DOHH2 (cell line): ENCODE measurements at regions not wholly inside any gene's neighbourhood (a gene's known extent, or its start where the extent isn't known, plus 50 kb on each side); places are given as distances from the start of the nearest gene placed in this dataset.

Experiments used
- H3F3A ChIP-seq: fragments of 200-600 bp; sonication (generic), shearing (Covaris generic); 2 replicates; pipeline ENCODE4 v1.6.0; 2016; ENCODE audit warnings: antibody characterized with exemption, mild to moderate bottlenecking; ENCODE audit not compliant: control insufficient read depth, insufficient read depth
- H3K27ac ChIP-seq: fragments of 200-600 bp; sonication (generic); 2 replicates; pipeline ENCODE4 v1.5.1; 2014; ENCODE audit warnings: low read depth, mild to moderate bottlenecking, low read length, moderate library complexity
- H3K27me3 ChIP-seq: fragments of 200-600 bp; sonication (generic); 2 replicates; pipeline ENCODE4 v1.6.1; 2014; ENCODE audit warnings: mild to moderate bottlenecking, low read length, mixed read lengths; ENCODE audit not compliant: control insufficient read depth
- H3K36me3 ChIP-seq: fragments of 200-600 bp; sonication (generic); 2 replicates; pipeline ENCODE4 v1.6.1; 2014; ENCODE audit warnings: mild to moderate bottlenecking, low read length, moderate library complexity, mixed read lengths; ENCODE audit not compliant: control insufficient read depth
- H3K4me1 ChIP-seq: fragments of 200-600 bp; sonication (generic); 2 replicates; pipeline ENCODE4 v1.6.1; 2014; ENCODE audit warnings: mild to moderate bottlenecking, low read length, mixed read lengths; ENCODE audit not compliant: control insufficient read depth
- H3K4me2 ChIP-seq: fragments of 200-600 bp; sonication (generic); 2 replicates; pipeline ENCODE4 v1.6.0; 2014; ENCODE audit warnings: mild to moderate bottlenecking, low read length, moderate library complexity
- H3K4me3 ChIP-seq: fragments of 200-600 bp; sonication (generic); 2 replicates; pipeline ENCODE4 v1.5.1; 2014; ENCODE audit warnings: mild to moderate bottlenecking, low read length, mixed read lengths
- H3K79me2 ChIP-seq: fragments of 200-600 bp; sonication (generic); 2 replicates; pipeline ENCODE4 v1.6.1; 2014; ENCODE audit warnings: mild to moderate bottlenecking, low read length, mixed read lengths; ENCODE audit not compliant: control insufficient read depth
- H3K9me2 ChIP-seq: fragments of 200-600 bp; sonication (generic); replicated peaks from 2 replicates; pipeline ENCODE4 v1.6.1; 2014; ENCODE audit warnings: mild to moderate bottlenecking, low read length, mixed read lengths; ENCODE audit not compliant: control insufficient read depth
- H3K9me3 ChIP-seq: fragments of 200-600 bp; sonication (generic); 2 replicates; pipeline ENCODE4 v1.6.1; 2014; ENCODE audit warnings: antibody characterized with exemption, low read length, mixed read lengths; ENCODE audit not compliant: control insufficient read depth, insufficient read depth
- H4K20me1 ChIP-seq: fragments of 200-600 bp; sonication (generic); 2 replicates; pipeline ENCODE4 v1.6.0; 2014; ENCODE audit warnings: low read depth, mild to moderate bottlenecking, antibody characterized with exemption, low read length, moderate library complexity; ENCODE audit not compliant: control insufficient read depth, insufficient read depth
- EZH2phosphoT487 ChIP-seq: fragments of 200-600 bp; sonication (generic); IDR thresholded peaks from 2 replicates; pipeline ENCODE4 v1.6.1; 2017; ENCODE audit warnings: borderline replicate concordance, mild to moderate bottlenecking, antibody characterized with exemption, low read length, moderate library complexity, mixed read lengths
- TF ChIP-seq, protein P1 (sequence below): fragments of 200-600 bp; sonication (generic); IDR thresholded peaks from one replicate; pipeline ENCODE4 v1.5.1; 2014; ENCODE audit warnings: antibody characterized with exemption, mild to moderate bottlenecking, low read depth, low read length; ENCODE audit not compliant: poor library complexity, severe bottlenecking

DNA sequence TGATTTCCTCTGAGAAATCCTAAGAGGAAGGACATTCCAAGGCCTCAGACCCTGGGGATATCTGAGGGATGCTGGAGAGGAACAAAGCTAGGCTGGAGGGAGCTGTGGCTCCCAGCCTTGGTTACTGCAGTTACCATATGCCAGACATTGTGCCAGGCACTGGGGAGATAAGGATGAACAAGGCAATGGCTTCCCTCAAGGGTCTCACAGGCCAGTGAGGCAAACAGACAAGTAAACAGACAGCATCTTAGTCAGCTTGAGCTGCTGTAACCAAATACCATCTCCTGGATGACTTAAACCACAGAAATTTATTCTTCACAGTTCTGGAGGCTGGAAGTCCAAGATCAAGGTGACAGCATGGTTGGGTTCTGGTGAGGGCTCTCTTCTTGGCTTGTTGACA is 91.8 kb downstream of the SKA1 start:
- Histone ChIP-seq H3K4me2 (no peak overlapping the region), H3K9me2 (no peaks in the 10 kb centered on the region), H3K27ac (no peak overlapping the region), H3K36me3 (no peaks in the 10 kb centered on the region), H3F3A (no peaks in the 10 kb centered on the region), H3K9me3 (no peaks in the 10 kb centered on the region), H3K79me2 (no peaks in the 10 kb centered on the region), H3K27me3 (no peaks in the 10 kb centered on the region), H3K4me1 (no peaks in the 10 kb centered on the region), H3K4me3 (no peak overlapping the region), H4K20me1 (no peaks in the 10 kb centered on the region)
- TF ChIP-seq, protein P1, sequence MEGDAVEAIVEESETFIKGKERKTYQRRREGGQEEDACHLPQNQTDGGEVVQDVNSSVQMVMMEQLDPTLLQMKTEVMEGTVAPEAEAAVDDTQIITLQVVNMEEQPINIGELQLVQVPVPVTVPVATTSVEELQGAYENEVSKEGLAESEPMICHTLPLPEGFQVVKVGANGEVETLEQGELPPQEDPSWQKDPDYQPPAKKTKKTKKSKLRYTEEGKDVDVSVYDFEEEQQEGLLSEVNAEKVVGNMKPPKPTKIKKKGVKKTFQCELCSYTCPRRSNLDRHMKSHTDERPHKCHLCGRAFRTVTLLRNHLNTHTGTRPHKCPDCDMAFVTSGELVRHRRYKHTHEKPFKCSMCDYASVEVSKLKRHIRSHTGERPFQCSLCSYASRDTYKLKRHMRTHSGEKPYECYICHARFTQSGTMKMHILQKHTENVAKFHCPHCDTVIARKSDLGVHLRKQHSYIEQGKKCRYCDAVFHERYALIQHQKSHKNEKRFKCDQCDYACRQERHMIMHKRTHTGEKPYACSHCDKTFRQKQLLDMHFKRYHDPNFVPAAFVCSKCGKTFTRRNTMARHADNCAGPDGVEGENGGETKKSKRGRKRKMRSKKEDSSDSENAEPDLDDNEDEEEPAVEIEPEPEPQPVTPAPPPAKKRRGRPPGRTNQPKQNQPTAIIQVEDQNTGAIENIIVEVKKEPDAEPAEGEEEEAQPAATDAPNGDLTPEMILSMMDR, result no peak
- TF ChIP-seq EZH2phosphoT487, result no peak

GRCh38 chr18:50468807-50469206 is 91.1 kb upstream of the MAPK4 start:
- peaks cover 12% of the 10 kb centered on the region; the same call in 1 of the 2 replicates for H3K27me3 ChIP-seq
- no peak overlapping the region for H3K4me3 ChIP-seq
- no peaks in the 10 kb centered on the region for H3F3A ChIP-seq
- H3K36me3 ChIP-seq, result no peaks in the 10 kb centered on the region
- no peaks in the 10 kb centered on the region for H4K20me1 ChIP-seq
- no peak for TF ChIP-seq EZH2phosphoT487
- TF ChIP-seq, protein P1, result no peak
- no peaks in the 10 kb centered on the region for H3K79me2 ChIP-seq
- no peak overlapping the region for H3K27ac ChIP-seq
- no peaks in the 10 kb centered on the region for H3K9me2 ChIP-seq
- H3K4me1 ChIP-seq, result no peaks in the 10 kb centered on the region
- no peak overlapping the region for H3K4me2 ChIP-seq
- H3K9me3 ChIP-seq, result no peaks in the 10 kb centered on the region

DNA sequence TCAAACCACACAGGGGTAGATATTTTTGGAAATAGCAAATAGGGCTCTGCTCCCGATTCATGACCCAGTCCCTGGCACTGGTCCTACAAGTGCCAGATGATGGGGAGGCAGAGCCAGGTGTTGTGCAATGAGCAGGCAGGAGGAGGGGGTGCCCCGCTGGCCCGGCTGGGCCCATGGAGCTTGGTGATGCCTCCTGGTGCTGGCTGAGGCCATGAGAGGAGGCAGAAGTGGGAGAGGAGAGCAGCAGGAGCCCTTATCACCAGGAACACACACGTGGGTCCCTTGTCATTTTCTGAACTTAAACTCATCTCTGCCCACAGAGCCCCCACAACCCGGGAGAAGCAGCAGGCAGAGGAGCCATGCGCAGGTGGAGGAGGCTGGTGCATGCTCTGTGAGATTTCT is 90.5 kb upstream of the MAPK4 start:
- Histone ChIP-seq H3K36me3 (no peaks in the 10 kb centered on the region), H3K27ac (no peak overlapping the region), H3K27me3 (peaks cover 12% of the 10 kb centered on the region; the same call in 1 of the 2 replicates), H3K4me3 (no peak overlapping the region), H3K79me2 (no peaks in the 10 kb centered on the region), H3K4me2 (no peak overlapping the region), H3K9me3 (no peaks in the 10 kb centered on the region), H3K9me2 (no peaks in the 10 kb centered on the region), H3F3A (no peaks in the 10 kb centered on the region), H3K4me1 (no peaks in the 10 kb centered on the region), H4K20me1 (no peaks in the 10 kb centered on the region)
- TF ChIP-seq, protein P1, result no peak
- TF ChIP-seq EZH2phosphoT487, result no peak
